MM.1S (cell line): ENCODE measurements at regions not wholly inside any gene's neighbourhood (a gene's known extent, or its start where the extent isn't known, plus 50 kb on each side); places are given as distances from the start of the nearest gene placed in this dataset.

Source experiments
- EZH2phosphoT487 ChIP-seq: fragments of 300-600 bp; sonication (generic); IDR thresholded peaks from 2 replicates; pipeline ENCODE4 v1.6.1; 2018; ENCODE audit warnings: antibody characterized with exemption, low read length
- TF ChIP-seq, protein P1 (sequence below): fragments of 300-600 bp; sonication (generic); IDR thresholded peaks from 2 replicates; pipeline ENCODE4 v1.5.1; 2016; ENCODE audit warnings: antibody characterized with exemption, low read length, mixed read lengths

GRCh38 chr16:52022177-52022576, 524.8 kb downstream of the TOX3 start:
- TF ChIP-seq, protein P1, sequence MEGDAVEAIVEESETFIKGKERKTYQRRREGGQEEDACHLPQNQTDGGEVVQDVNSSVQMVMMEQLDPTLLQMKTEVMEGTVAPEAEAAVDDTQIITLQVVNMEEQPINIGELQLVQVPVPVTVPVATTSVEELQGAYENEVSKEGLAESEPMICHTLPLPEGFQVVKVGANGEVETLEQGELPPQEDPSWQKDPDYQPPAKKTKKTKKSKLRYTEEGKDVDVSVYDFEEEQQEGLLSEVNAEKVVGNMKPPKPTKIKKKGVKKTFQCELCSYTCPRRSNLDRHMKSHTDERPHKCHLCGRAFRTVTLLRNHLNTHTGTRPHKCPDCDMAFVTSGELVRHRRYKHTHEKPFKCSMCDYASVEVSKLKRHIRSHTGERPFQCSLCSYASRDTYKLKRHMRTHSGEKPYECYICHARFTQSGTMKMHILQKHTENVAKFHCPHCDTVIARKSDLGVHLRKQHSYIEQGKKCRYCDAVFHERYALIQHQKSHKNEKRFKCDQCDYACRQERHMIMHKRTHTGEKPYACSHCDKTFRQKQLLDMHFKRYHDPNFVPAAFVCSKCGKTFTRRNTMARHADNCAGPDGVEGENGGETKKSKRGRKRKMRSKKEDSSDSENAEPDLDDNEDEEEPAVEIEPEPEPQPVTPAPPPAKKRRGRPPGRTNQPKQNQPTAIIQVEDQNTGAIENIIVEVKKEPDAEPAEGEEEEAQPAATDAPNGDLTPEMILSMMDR = no peak
- TF ChIP-seq EZH2phosphoT487 = no peak
